DOHH2 (cell line): ENCODE measurements at regions not wholly inside any gene's neighbourhood (a gene's known extent, or its start where the extent isn't known, plus 50 kb on each side); places are given as distances from the start of the nearest gene placed in this dataset.

Experiments used
- H3F3A ChIP-seq: fragments of 200-600 bp; sonication (generic), shearing (Covaris generic); 2 replicates; pipeline ENCODE4 v1.6.0; 2016; ENCODE audit warnings: antibody characterized with exemption, mild to moderate bottlenecking; ENCODE audit not compliant: control insufficient read depth, insufficient read depth
- H3K27ac ChIP-seq: fragments of 200-600 bp; sonication (generic); 2 replicates; pipeline ENCODE4 v1.5.1; 2014; ENCODE audit warnings: low read depth, mild to moderate bottlenecking, low read length, moderate library complexity
- H3K27me3 ChIP-seq: fragments of 200-600 bp; sonication (generic); 2 replicates; pipeline ENCODE4 v1.6.1; 2014; ENCODE audit warnings: mild to moderate bottlenecking, low read length, mixed read lengths; ENCODE audit not compliant: control insufficient read depth
- H3K36me3 ChIP-seq: fragments of 200-600 bp; sonication (generic); 2 replicates; pipeline ENCODE4 v1.6.1; 2014; ENCODE audit warnings: mild to moderate bottlenecking, low read length, moderate library complexity, mixed read lengths; ENCODE audit not compliant: control insufficient read depth
- H3K4me1 ChIP-seq: fragments of 200-600 bp; sonication (generic); 2 replicates; pipeline ENCODE4 v1.6.1; 2014; ENCODE audit warnings: mild to moderate bottlenecking, low read length, mixed read lengths; ENCODE audit not compliant: control insufficient read depth
- H3K4me2 ChIP-seq: fragments of 200-600 bp; sonication (generic); 2 replicates; pipeline ENCODE4 v1.6.0; 2014; ENCODE audit warnings: mild to moderate bottlenecking, low read length, moderate library complexity
- H3K4me3 ChIP-seq: fragments of 200-600 bp; sonication (generic); 2 replicates; pipeline ENCODE4 v1.5.1; 2014; ENCODE audit warnings: mild to moderate bottlenecking, low read length, mixed read lengths
- H3K79me2 ChIP-seq: fragments of 200-600 bp; sonication (generic); 2 replicates; pipeline ENCODE4 v1.6.1; 2014; ENCODE audit warnings: mild to moderate bottlenecking, low read length, mixed read lengths; ENCODE audit not compliant: control insufficient read depth
- H3K9me2 ChIP-seq: fragments of 200-600 bp; sonication (generic); replicated peaks from 2 replicates; pipeline ENCODE4 v1.6.1; 2014; ENCODE audit warnings: mild to moderate bottlenecking, low read length, mixed read lengths; ENCODE audit not compliant: control insufficient read depth
- H3K9me3 ChIP-seq: fragments of 200-600 bp; sonication (generic); 2 replicates; pipeline ENCODE4 v1.6.1; 2014; ENCODE audit warnings: antibody characterized with exemption, low read length, mixed read lengths; ENCODE audit not compliant: control insufficient read depth, insufficient read depth
- H4K20me1 ChIP-seq: fragments of 200-600 bp; sonication (generic); 2 replicates; pipeline ENCODE4 v1.6.0; 2014; ENCODE audit warnings: low read depth, mild to moderate bottlenecking, antibody characterized with exemption, low read length, moderate library complexity; ENCODE audit not compliant: control insufficient read depth, insufficient read depth
- EZH2phosphoT487 ChIP-seq: fragments of 200-600 bp; sonication (generic); IDR thresholded peaks from 2 replicates; pipeline ENCODE4 v1.6.1; 2017; ENCODE audit warnings: borderline replicate concordance, mild to moderate bottlenecking, antibody characterized with exemption, low read length, moderate library complexity, mixed read lengths
- TF ChIP-seq, protein P1 (sequence below): fragments of 200-600 bp; sonication (generic); IDR thresholded peaks from one replicate; pipeline ENCODE4 v1.5.1; 2014; ENCODE audit warnings: antibody characterized with exemption, mild to moderate bottlenecking, low read depth, low read length; ENCODE audit not compliant: poor library complexity, severe bottlenecking

DNA sequence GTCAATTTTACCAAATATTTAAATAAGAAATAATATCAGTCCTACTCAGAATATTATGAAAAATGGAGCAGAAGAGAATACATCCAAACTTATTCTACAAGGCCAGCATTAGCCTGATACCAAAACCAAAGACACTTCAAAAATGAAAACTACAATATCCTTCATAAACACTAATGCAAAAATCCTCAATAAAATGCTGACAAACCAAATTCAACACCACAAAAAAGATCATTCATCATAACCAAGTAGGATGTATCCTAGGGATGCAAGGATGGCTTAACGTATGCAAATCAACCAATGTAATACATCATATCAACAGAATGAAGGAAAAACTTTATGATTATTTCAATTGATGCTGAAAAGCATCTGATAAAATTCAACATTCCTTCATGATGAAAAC, 352.4 kb upstream of the ADGRB3 start:
- no peaks in the 10 kb centered on the region for H3K4me1 ChIP-seq
- TF ChIP-seq, protein P1, sequence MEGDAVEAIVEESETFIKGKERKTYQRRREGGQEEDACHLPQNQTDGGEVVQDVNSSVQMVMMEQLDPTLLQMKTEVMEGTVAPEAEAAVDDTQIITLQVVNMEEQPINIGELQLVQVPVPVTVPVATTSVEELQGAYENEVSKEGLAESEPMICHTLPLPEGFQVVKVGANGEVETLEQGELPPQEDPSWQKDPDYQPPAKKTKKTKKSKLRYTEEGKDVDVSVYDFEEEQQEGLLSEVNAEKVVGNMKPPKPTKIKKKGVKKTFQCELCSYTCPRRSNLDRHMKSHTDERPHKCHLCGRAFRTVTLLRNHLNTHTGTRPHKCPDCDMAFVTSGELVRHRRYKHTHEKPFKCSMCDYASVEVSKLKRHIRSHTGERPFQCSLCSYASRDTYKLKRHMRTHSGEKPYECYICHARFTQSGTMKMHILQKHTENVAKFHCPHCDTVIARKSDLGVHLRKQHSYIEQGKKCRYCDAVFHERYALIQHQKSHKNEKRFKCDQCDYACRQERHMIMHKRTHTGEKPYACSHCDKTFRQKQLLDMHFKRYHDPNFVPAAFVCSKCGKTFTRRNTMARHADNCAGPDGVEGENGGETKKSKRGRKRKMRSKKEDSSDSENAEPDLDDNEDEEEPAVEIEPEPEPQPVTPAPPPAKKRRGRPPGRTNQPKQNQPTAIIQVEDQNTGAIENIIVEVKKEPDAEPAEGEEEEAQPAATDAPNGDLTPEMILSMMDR = no peak
- no peak for TF ChIP-seq EZH2phosphoT487

DNA sequence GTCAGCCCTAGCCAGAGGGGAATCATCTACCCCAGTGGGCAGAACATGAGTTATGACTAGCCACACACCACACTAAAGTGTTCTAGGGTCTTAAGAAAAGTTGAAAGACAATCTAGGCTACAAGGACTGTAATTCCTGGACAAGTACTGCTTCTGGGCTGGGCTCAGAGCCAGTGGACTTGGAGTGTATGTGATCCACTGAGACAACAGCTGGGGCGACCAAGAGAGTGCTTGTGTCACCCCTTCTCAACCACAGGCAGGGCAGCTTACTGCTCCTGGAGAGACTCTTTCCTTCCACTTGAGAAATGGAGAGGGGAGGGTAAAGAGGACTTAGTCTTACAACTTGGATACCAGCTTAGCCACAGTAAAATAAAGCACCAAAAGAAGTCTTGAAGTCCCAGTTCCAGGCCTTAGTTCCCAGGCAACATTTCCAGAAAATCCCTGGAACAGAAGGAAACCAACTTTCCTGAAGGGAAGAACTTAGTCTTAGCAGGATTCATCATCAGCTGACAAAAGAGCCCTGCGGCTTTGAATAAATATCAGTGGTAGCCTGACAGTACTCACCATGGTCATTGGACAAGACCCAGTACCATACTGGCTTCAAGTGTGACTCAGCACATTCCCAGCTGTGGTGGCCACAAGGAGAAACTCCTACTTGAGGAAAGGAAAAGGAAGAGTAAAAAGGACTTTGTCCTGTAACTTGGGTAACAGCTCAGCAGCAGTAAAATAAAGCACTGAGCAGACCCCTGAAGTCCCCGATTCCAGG, 355.1 kb upstream of the ADGRB3 start:
- no peaks in the 10 kb centered on the region for H3K9me2 ChIP-seq
- H4K20me1 ChIP-seq = no peaks in the 10 kb centered on the region
- TF ChIP-seq, protein P1 = no peak
- TF ChIP-seq EZH2phosphoT487 = no peak
- H3F3A ChIP-seq = no peaks in the 10 kb centered on the region
- H3K4me3 ChIP-seq = no peak overlapping the region
- H3K27ac ChIP-seq = no peak overlapping the region
- no peaks in the 10 kb centered on the region for H3K9me3 ChIP-seq
- H3K27me3 ChIP-seq = no peaks in the 10 kb centered on the region
- no peaks in the 10 kb centered on the region for H3K79me2 ChIP-seq
- H3K36me3 ChIP-seq = no peaks in the 10 kb centered on the region
- H3K4me2 ChIP-seq = no peak overlapping the region
- no peaks in the 10 kb centered on the region for H3K4me1 ChIP-seq

More for the DNA sequence above, 352.4 kb upstream of the ADGRB3 start:
- no peak overlapping the region for H3K27ac ChIP-seq
- H3K4me3 ChIP-seq = no peak overlapping the region
- H3K36me3 ChIP-seq = no peaks in the 10 kb centered on the region
- no peaks in the 10 kb centered on the region for H3K79me2 ChIP-seq
- no peaks in the 10 kb centered on the region for H3K9me2 ChIP-seq
- H3K4me2 ChIP-seq = no peak overlapping the region
- H4K20me1 ChIP-seq = no peaks in the 10 kb centered on the region
- no peaks in the 10 kb centered on the region for H3K27me3 ChIP-seq
- H3F3A ChIP-seq = no peaks in the 10 kb centered on the region
- no peaks in the 10 kb centered on the region for H3K9me3 ChIP-seq

DNA sequence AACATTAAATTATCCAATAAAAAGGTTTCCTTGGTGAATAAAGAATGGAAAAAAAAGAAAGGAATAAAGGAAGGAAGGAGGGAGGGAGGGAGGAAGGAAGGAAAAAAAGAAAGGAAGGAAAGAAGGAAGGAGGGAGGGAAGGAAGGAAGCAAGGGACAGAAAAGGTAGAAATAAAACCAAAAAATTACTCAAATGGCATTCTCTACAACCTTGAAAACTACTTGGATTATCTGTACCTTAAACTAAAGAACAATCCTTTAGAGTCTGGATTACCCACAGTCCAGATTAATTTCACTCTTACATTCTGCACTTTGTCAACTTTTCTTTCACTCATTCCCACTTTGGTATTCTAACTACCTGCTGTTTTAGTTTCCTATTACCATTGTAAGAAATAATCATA, 361.8 kb upstream of the ADGRB3 start:
- TF ChIP-seq, protein P1 = no peak
- no peak for TF ChIP-seq EZH2phosphoT487
- Histone ChIP-seq H3K9me3 (no peaks in the 10 kb centered on the region), H3K4me1 (no peaks in the 10 kb centered on the region), H3K79me2 (no peaks in the 10 kb centered on the region), H3F3A (no peaks in the 10 kb centered on the region), H3K36me3 (no peaks in the 10 kb centered on the region), H3K9me2 (no peaks in the 10 kb centered on the region), H3K27ac (no peak overlapping the region), H4K20me1 (no peaks in the 10 kb centered on the region), H3K27me3 (no peaks in the 10 kb centered on the region), H3K4me3 (no peak overlapping the region), H3K4me2 (no peak overlapping the region)
